Esophagus squamous epithelium (tissue), 5 donors: ENCODE measurements at regions not wholly inside any gene's neighbourhood (a gene's known extent, or its start where the extent isn't known, plus 50 kb on each side); places are given as distances from the start of the nearest gene placed in this dataset.

Experiments used
- DNase-seq: peaks from one replicate; lab custom pipeline; 2025; lab: John Stamatoyannopoulos, UW
- H3K27ac ChIP-seq, 4 donors: fragments of 200-600 bp; sonication (generic); one replicate each; pipeline ENCODE4 v1.5.1; 2016 to 2019; ENCODE audit warnings: mild to moderate bottlenecking in 1 of 4
- H3K27me3 ChIP-seq, 4 donors: fragments of 200-600 bp; sonication (generic); 1 replicate in 3 of 4; 2 replicates in 1 of 4; pipeline versions ENCODE4 v1.5.1 to v1.6.0; 2017 to 2021; ENCODE audit warnings: antibody characterized with exemption in 1 of 4
- H3K36me3 ChIP-seq, 3 donors: fragments of 200-600 bp; sonication (generic); one replicate each; pipeline ENCODE4 v1.5.1; 2016 to 2019
- H3K4me1 ChIP-seq, 3 donors: fragments of 200-600 bp; sonication (generic); one replicate each; pipeline ENCODE4 v1.5.1; 2017 to 2019
- H3K4me3 ChIP-seq, 4 donors: fragments of 200-600 bp; sonication (generic); 1 replicate in 3 of 4; 2 replicates in 1 of 4; pipeline ENCODE4 v1.5.1; 2016 to 2019; ENCODE audit warnings: mild to moderate bottlenecking in 2 of 4, moderate library complexity in 1 of 4
- H3K9me3 ChIP-seq, 3 donors: fragments of 200-600 bp; sonication (generic); one replicate each; pipeline ENCODE4 v1.5.1; 2016 to 2019
- CTCF ChIP-seq, 6 experiments: fragments of 450-650 bp in 4 of 6; fragments of 200-600 bp in 2 of 6; sonication (generic) in 2 of 6; IDR thresholded peaks; one replicate each; pipeline ENCODE4 v1.5.1; 2016 to 2019; ENCODE audit warnings: antibody characterized with exemption in 6 of 6, mild to moderate bottlenecking in 4 of 6, moderate library complexity in 4 of 6
- POLR2A ChIP-seq, 4 donors: fragments of 450-650 bp; IDR thresholded peaks; one replicate each; pipeline ENCODE4 v1.6.1; 2017; ENCODE audit warnings: antibody characterized with exemption in 4 of 4, mild to moderate bottlenecking in 4 of 4, moderate library complexity in 3 of 4
- WGBS, 2 donors: methylation state at CpG; one replicate each; pipeline ENCODE4 v1.1.5; 2018; 5-methylcytosine and 5-hydroxymethylcytosine counted together
- intact Hi-C: fragments of 100-400 bp; cut with DNase I; formaldehyde crosslinking; loops from one replicate; pipeline ENCODE4 v1.15.0; 2022
- donor health status: DM: yes; HTN: yes; CAD: no.

- DNase-seq = no peak
- Histone ChIP-seq H3K36me3 (no peaks in the 10 kb centered on the region), H3K27me3 (no peaks in the 10 kb centered on the region), H3K4me1 (no peaks in the 10 kb centered on the region), H3K9me3 (no peaks in the 10 kb centered on the region), H3K4me3 (no peak overlapping the region), H3K27ac (no peak overlapping the region)
- intact Hi-C loops = no loop called here
- 69 to 87% methylated on average over 4 of the region's 4 CpGs for WGBS, 2 donors
- no peak for TF ChIP-seq CTCF (IDR thresholded peaks at IDR 0.05)
- TF ChIP-seq POLR2A (IDR thresholded peaks at IDR 0.05) = no peak
Observed at GRCh38 chr3:162134571-162134970, 638.0 kb downstream of the OTOL1 start.

GRCh38 chr3:162136136-162136535 lies 639.5 kb downstream of the OTOL1 start:
- Histone ChIP-seq H3K4me1 (no peaks in the 10 kb centered on the region), H3K27me3 (no peaks in the 10 kb centered on the region), H3K4me3 (no peak overlapping the region), H3K27ac (no peak overlapping the region), H3K36me3 (no peaks in the 10 kb centered on the region), H3K9me3 (no peaks in the 10 kb centered on the region)
- intact Hi-C loops = no loop called here
- DNase-seq = no peak
- 80 to 93% methylated on average over 2 of the region's 2 CpGs for WGBS, 2 donors
- no peak for TF ChIP-seq CTCF (IDR thresholded peaks at IDR 0.05)
- TF ChIP-seq POLR2A (IDR thresholded peaks at IDR 0.05) = no peak

- H3K36me3 ChIP-seq = no peaks in the 10 kb centered on the region
- 44 to 51% methylated on average over 4 of the region's 4 CpGs for WGBS, 2 donors
- DNase-seq = no peak
- TF ChIP-seq POLR2A (IDR thresholded peaks at IDR 0.05) = no peak
- intact Hi-C loops = no loop called here
- no peaks in the 10 kb centered on the region for H3K9me3 ChIP-seq
- no peaks in the 10 kb centered on the region for H3K27me3 ChIP-seq
- H3K4me3 ChIP-seq = no peak overlapping the region
- no peaks in the 10 kb centered on the region for H3K4me1 ChIP-seq
- H3K27ac ChIP-seq = no peak overlapping the region
Observed at GRCh38 chr3:162138509-162138908, 641.9 kb downstream of the OTOL1 start.

GRCh38 chr3:162139841-162140240 lies 643.2 kb downstream of the OTOL1 start:
- no peaks in the 10 kb centered on the region for H3K27me3 ChIP-seq
- WGBS, 2 donors = 23 to 43% methylated on average over 1 of the region's 1 CpG
- no peak for DNase-seq
- no peaks in the 10 kb centered on the region for H3K36me3 ChIP-seq
- H3K4me1 ChIP-seq = no peaks in the 10 kb centered on the region
- H3K4me3 ChIP-seq = no peak overlapping the region
- intact Hi-C loops = no loop called here
- peak overlapping the region in 1 of 4 donors; percentile 1 for H3K27ac ChIP-seq
- TF ChIP-seq CTCF (IDR thresholded peaks at IDR 0.05) = no peak
- no peaks in the 10 kb centered on the region for H3K9me3 ChIP-seq

- WGBS, 2 donors = 23 to 33% methylated on average over 2 of the region's 2 CpGs
- no peaks in the 10 kb centered on the region for H3K9me3 ChIP-seq
- no peak for DNase-seq
- H3K4me1 ChIP-seq = no peaks in the 10 kb centered on the region
- H3K27me3 ChIP-seq = no peaks in the 10 kb centered on the region
- no peak overlapping the region for H3K27ac ChIP-seq
- H3K4me3 ChIP-seq = no peak overlapping the region
- intact Hi-C loops = no loop called here
- TF ChIP-seq CTCF (IDR thresholded peaks at IDR 0.05) (no peak), POLR2A (IDR thresholded peaks at IDR 0.05) (no peak)
- H3K36me3 ChIP-seq = no peaks in the 10 kb centered on the region
Observed at GRCh38 chr3:162141272-162141791, 644.7 kb downstream of the OTOL1 start.

GRCh38 chr3:162142511-162142910 lies 645.9 kb downstream of the OTOL1 start:
- Histone ChIP-seq H3K36me3 (no peaks in the 10 kb centered on the region), H3K27me3 (no peaks in the 10 kb centered on the region), H3K4me1 (no peaks in the 10 kb centered on the region), H3K4me3 (no peak overlapping the region), H3K9me3 (no peaks in the 10 kb centered on the region), H3K27ac (no peak overlapping the region)
- TF ChIP-seq POLR2A (IDR thresholded peaks at IDR 0.05) (no peak), CTCF (IDR thresholded peaks at IDR 0.05) (no peak)
- DNase-seq = no peak
- intact Hi-C loops = no loop called here
- WGBS, 2 donors = 87 to 92% methylated on average over 2 of the region's 2 CpGs
